Duodenal mucosa (tissue), 2 donors: ENCODE measurements at regions not wholly inside any gene's neighbourhood (a gene's known extent, or its start where the extent isn't known, plus 50 kb on each side); places are given as distances from the start of the nearest gene placed in this dataset.
"Not testable (repeated sequence)": the region's sequence is repeated elsewhere in the genome, so short reads cannot be mapped to it uniquely, and the experiment has no call there.

Experiments used
- H3K27ac ChIP-seq: one replicate; pipeline ENCODE4 v1.7.0; 2013; ENCODE audit warnings: low read depth, low read length
- H3K27me3 ChIP-seq, 2 donors: one replicate each; pipeline ENCODE4 v1.7.0; 2013; ENCODE audit warnings: low read length in 2 of 2, control low read depth in 1 of 2; ENCODE audit not compliant: insufficient read depth in 2 of 2, control insufficient read depth in 1 of 2
- H3K36me3 ChIP-seq, 2 donors: one replicate each; pipeline ENCODE4 v1.7.0; 2013; ENCODE audit warnings: low read length in 2 of 2, control low read depth in 1 of 2; ENCODE audit not compliant: insufficient read depth in 2 of 2, control insufficient read depth in 1 of 2
- H3K4me1 ChIP-seq, 2 donors: one replicate each; pipeline ENCODE4 v1.7.0; 2013; ENCODE audit warnings: low read length in 2 of 2, control low read depth in 1 of 2; ENCODE audit not compliant: insufficient read depth in 2 of 2, control insufficient read depth in 1 of 2
- H3K4me3 ChIP-seq, 2 donors: one replicate each; pipeline ENCODE4 v1.7.0; 2013; ENCODE audit warnings: low read length in 2 of 2, low read depth in 1 of 2
- H3K9ac ChIP-seq, 2 donors: one replicate each; pipeline ENCODE4 v1.7.0; 2013; ENCODE audit warnings: low read length in 2 of 2, low read depth in 1 of 2
- H3K9me3 ChIP-seq, 2 donors: one replicate each; pipeline ENCODE4 v1.7.0; 2013; ENCODE audit warnings: low read length in 2 of 2, control low read depth in 1 of 2; ENCODE audit not compliant: control insufficient read depth in 1 of 2

GRCh38 chr18:39260565-39260964 lies 1695.0 kb upstream of the CELF4 start:
- Histone ChIP-seq H3K27ac (no peak overlapping the region), H3K27me3 (no peaks in the 10 kb centered on the region), H3K9me3 (no peaks in the 10 kb centered on the region), H3K4me1 (no peaks in the 10 kb centered on the region), H3K9ac (no peak overlapping the region), H3K36me3 (no peaks in the 10 kb centered on the region), H3K4me3 (no peak overlapping the region)

- Histone ChIP-seq H3K4me3 (no peak overlapping the region), H3K36me3 (no peaks in the 10 kb centered on the region), H3K4me1 (no peaks in the 10 kb centered on the region), H3K27ac (no peak overlapping the region), H3K9ac (no peak overlapping the region), H3K9me3 (no peaks in the 10 kb centered on the region), H3K27me3 (no peaks in the 10 kb centered on the region)
These were observed 1694.1 kb upstream of the CELF4 start for GRCh38 chr18:39259736-39260135.

- Histone ChIP-seq H3K27ac (no peak overlapping the region), H3K4me1 (no peaks in the 10 kb centered on the region), H3K36me3 (no peaks in the 10 kb centered on the region), H3K9ac (no peak overlapping the region), H3K9me3 (no peaks in the 10 kb centered on the region), H3K4me3 (no peak overlapping the region), H3K27me3 (no peaks in the 10 kb centered on the region)
These were observed 1678.6 kb upstream of the CELF4 start for GRCh38 chr18:39244242-39244641.

- H3K4me3 ChIP-seq, result no peak overlapping the region
- H3K27me3 ChIP-seq, result no peaks in the 10 kb centered on the region
- no peaks in the 10 kb centered on the region for H3K9me3 ChIP-seq
- no peaks in the 10 kb centered on the region for H3K36me3 ChIP-seq
- no peak overlapping the region for H3K27ac ChIP-seq
- no peak overlapping the region for H3K9ac ChIP-seq
- H3K4me1 ChIP-seq, result no peaks in the 10 kb centered on the region
These were observed 1675.9 kb upstream of the CELF4 start for GRCh38 chr18:39241534-39241933.

GRCh38 chr18:39238981-39239660 lies 1673.5 kb upstream of the CELF4 start:
- H3K9me3 ChIP-seq, result no peaks in the 10 kb centered on the region

GRCh38 chr18:39235118-39235719 lies 1669.6 kb upstream of the CELF4 start:
- Histone ChIP-seq H3K27ac (no peak overlapping the region), H3K4me1 (no peaks in the 10 kb centered on the region), H3K9ac (no peak overlapping the region), H3K4me3 (no peak overlapping the region), H3K36me3 (no peaks in the 10 kb centered on the region), H3K9me3 (no peaks in the 10 kb centered on the region), H3K27me3 (no peaks in the 10 kb centered on the region)

More at GRCh38 chr18:39238981-39239660, 1673.5 kb upstream of the CELF4 start:
- no peaks in the 10 kb centered on the region for H3K36me3 ChIP-seq
- no peak overlapping the region for H3K27ac ChIP-seq
- H3K27me3 ChIP-seq, result no peaks in the 10 kb centered on the region
- H3K9ac ChIP-seq, result no peak overlapping the region
- no peaks in the 10 kb centered on the region for H3K4me1 ChIP-seq
- H3K4me3 ChIP-seq, result no peak overlapping the region

- Histone ChIP-seq H3K4me1 (no peaks in the 10 kb centered on the region), H3K36me3 (no peaks in the 10 kb centered on the region), H3K27me3 (no peaks in the 10 kb centered on the region), H3K4me3 (no peak overlapping the region), H3K27ac (no peak overlapping the region), H3K9me3 (no peaks in the 10 kb centered on the region), H3K9ac (no peak overlapping the region)
These were observed 1667.3 kb upstream of the CELF4 start for GRCh38 chr18:39232937-39233336.

- Histone ChIP-seq H3K27me3 (no peaks in the 10 kb centered on the region), H3K9me3 (no peaks in the 10 kb centered on the region), H3K4me3 (no peak overlapping the region), H3K36me3 (no peaks in the 10 kb centered on the region), H3K4me1 (no peaks in the 10 kb centered on the region), H3K9ac (no peak overlapping the region), H3K27ac (no peak overlapping the region)
These were observed 1666.9 kb upstream of the CELF4 start for GRCh38 chr18:39232490-39232889.

GRCh38 chr18:39230086-39230803 lies 1664.6 kb upstream of the CELF4 start:
- H3K4me1 ChIP-seq, result no peaks in the 10 kb centered on the region
- H3K4me3 ChIP-seq, result no peak overlapping the region
- no peak overlapping the region for H3K9ac ChIP-seq
- no peaks in the 10 kb centered on the region for H3K9me3 ChIP-seq
- no peaks in the 10 kb centered on the region for H3K27me3 ChIP-seq
- H3K36me3 ChIP-seq, result no peaks in the 10 kb centered on the region
- no peak overlapping the region for H3K27ac ChIP-seq

- H3K27ac ChIP-seq, H3K4me3 ChIP-seq, H3K27me3 ChIP-seq, H3K9me3 ChIP-seq, H3K4me1 ChIP-seq, H3K36me3 ChIP-seq, H3K9ac ChIP-seq: not testable (repeated sequence)
These were observed 1662.2 kb upstream of the CELF4 start for GRCh38 chr18:39227769-39228168.
